GM04503 (cell line): ENCODE measurements at regions not wholly inside any gene's neighbourhood (a gene's known extent, or its start where the extent isn't known, plus 50 kb on each side); places are given as distances from the start of the nearest gene placed in this dataset.

Source experiments
- DNase-seq: peaks from one replicate; pipeline ENCODE4 v3.0.0-alpha.2; 2012; ENCODE audit warnings: low read depth

GRCh38 chr5:8241076-8241475 lies 372.1 kb downstream of the MTRR start:
- DNase-seq: no peak

- DNase-seq: no peak
Measured at GRCh38 chr5:8241558-8241957, 372.6 kb downstream of the MTRR start.

GRCh38 chr5:8247049-8247899 lies 378.3 kb downstream of the MTRR start:
- no peak for DNase-seq

- DNase-seq: no peak
Measured at GRCh38 chr5:8253376-8253775, 384.4 kb downstream of the MTRR start.

GRCh38 chr5:8254674-8255073 lies 385.7 kb downstream of the MTRR start:
- DNase-seq: no peak

- DNase-seq: no peak
Measured at GRCh38 chr5:8258801-8259200, 389.9 kb downstream of the MTRR start.

GRCh38 chr5:8270246-8270645 lies 401.3 kb downstream of the MTRR start:
- DNase-seq: no peak

GRCh38 chr5:8280711-8281363 lies 411.9 kb downstream of the MTRR start:
- no peak for DNase-seq

DNA sequence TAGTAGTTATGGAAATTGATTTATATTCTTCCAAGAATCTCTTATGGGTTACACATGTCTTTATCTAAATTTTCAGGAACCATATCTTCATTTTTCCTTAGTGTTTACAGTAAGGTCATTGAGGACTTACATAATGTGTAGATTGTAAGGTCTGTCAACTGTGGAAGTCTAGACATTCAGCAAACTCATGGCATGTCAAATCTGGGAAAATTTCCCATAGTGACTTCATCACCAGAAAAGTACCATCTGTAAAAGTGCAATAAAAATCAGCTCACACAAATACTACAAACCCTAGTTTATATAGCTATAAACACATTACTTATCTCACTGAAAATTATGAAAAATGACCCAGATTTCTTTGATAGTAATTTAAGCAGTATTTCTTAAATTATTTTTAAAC lies 419.4 kb downstream of the MTRR start:
- DNase-seq: no peak

GRCh38 chr5:8288897-8289516 lies 420.1 kb downstream of the MTRR start:
- no peak for DNase-seq

GRCh38 chr5:8289779-8290178 lies 420.8 kb downstream of the MTRR start:
- DNase-seq: no peak

- no peak for DNase-seq
Measured at GRCh38 chr5:8290721-8291120, 421.8 kb downstream of the MTRR start.

- no peak for DNase-seq
Measured at GRCh38 chr5:8291641-8292040, 422.7 kb downstream of the MTRR start.

DNA sequence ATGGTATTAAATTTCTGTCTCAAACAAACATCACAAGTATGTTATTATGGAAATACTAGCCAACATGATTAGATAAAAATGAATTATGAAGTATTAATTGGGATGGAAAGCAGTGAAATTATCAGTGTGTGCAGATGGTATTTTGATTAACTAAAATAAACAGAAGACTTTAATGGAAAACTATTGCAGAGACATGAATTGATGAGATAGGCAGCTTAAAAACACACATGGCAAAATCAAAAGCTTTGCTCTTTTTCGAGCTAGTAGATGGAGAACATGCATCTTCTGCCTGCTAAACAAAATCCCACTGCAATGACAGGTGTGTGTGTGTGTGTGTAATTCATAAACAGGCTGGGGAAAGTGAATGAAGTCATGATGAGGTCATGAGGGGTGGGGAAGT lies 426.2 kb downstream of the MTRR start:
- DNase-seq: no peak

DNA sequence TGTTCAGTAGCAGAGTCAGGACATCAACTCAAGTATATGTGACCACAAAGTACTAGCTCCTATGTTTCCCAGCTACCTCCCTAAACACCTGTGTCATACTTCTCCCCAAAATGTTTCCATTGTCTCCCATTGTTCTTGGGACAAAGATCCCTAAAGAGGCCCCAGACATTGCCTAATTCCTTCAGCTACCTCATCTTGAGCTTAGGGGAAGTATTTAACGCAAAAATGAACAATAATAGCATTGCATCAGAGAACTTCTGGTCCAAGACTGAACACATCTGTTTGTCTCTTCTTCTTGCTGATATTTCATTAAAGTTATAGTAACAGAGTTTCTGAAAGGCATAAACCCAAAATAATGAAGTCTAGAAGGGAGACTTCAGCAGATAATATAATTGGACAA lies 430.8 kb downstream of the MTRR start:
- DNase-seq: no peak

DNA sequence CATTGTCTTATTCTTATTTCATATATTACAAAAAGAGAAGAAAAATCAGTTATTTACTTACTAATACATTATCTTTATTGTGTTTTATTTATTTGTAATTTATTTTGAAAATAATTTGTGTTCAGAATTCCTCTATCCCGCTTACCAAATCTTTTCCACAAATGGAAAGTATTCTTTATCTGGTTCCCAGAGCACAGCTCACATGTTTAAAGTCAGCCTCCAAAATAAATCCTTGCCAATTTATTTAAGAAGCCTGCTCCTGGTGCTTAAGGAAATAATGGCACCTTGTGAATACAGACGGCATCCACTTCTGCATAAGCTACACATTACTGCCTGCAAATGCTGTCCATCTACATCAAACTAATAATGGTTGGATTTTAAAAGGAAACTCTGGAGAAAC lies 435.4 kb downstream of the MTRR start:
- no peak for DNase-seq

- DNase-seq: no peak
Measured at GRCh38 chr5:8306288-8306896, 437.4 kb downstream of the MTRR start.

DNA sequence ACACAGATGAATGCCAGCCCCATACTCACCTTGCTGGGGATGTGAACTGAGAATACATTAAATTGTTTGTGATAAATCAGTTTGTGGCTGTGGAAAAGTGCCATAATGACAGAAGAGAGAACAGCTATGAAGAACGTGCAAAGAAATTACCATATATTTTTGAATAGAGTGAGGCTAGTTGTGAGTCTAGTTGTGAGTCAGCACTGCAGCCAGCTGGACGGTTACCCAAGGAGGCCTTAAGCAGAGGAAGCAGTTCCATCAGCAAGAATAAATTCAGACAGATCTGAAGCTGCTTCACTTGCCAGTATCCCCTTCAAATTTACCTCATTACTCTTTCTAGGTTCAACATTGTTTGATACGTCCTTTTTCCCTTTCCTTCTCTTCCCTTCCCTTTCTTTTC lies 446.0 kb downstream of the MTRR start:
- no peak for DNase-seq

- DNase-seq: no peak
Measured at GRCh38 chr5:8316608-8317280, 447.8 kb downstream of the MTRR start.

DNA sequence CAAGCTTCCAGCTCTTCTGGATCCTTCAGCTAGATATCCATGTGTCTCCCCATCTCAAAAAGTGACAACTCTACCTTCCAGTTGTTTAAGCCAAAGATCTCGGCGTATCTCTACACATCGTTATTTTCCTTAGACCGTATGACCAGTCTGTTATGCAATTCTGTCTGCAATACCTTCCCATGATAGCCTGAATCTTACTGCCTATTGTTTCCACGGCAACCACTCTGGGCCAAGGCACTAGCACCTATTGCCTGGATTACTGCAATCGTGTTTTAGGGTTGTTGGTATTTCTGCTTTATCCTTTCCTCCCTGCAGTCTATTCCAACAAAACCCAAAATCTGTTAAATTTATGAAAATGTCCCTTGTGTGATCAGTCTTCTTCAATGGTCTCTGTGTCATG lies 448.4 kb downstream of the MTRR start:
- DNase-seq: no peak

DNA sequence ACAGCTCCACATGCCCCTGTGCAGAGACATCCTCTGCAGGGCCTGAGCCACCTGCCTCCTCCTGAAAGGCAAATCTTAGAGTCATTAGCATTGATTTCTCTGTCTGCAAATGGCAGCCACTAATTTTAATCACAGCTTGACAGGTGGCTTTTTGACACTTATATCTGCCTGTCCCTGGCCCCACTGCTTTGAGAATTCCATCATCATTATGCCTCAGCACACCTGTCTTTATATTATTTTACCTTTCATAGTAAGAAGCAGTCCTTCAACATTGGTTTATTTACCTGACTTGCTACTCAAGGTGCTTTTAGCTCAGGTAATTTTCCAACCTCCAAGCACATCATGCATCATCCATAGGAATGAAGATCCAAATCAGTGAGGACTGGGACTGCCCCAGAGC lies 451.3 kb downstream of the MTRR start:
- DNase-seq: no peak

DNA sequence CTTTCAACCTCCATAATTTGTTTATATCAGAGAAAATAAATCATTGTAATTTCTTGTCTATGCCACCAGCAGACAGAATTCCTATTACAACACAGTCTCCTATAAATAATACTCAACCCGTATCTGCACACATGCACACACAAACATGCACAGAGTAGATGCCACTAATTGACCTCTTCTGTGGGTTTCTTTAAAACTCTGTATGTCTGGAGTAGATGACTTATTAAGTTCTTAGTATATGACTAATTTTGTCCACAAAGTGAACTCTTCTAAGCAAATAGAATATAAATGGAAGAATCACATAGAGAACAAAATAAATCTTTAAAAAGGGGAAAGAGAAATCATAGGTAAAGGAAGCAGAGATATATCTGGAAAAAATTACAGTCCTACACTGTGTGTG lies 452.3 kb downstream of the MTRR start:
- DNase-seq: no peak
